ENCODE measurements at regions not wholly inside any gene's neighbourhood (a gene's known extent, or its start where the extent isn't known, plus 50 kb on each side); places are given as distances from the start of the nearest gene placed in this dataset.

DNA sequence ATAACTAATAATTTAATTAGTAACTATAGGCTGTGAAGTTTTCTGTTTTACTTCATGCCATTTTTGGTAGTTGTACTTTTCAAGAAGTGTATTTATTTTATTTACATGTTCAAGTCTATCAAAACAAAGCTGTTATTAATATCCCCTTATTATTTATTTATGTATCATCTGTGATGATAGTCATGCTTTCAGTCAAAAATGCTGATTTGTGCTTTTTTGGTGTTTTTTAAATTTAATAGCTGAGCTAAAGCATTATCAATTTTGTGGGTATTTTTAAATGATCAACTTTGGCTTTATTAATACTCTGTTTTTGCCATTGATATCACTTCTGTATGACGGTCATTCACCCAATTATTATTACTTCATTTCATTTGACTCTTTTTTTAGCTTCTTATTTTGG lies 1229.2 kb upstream of the CADM2 start:
- DNase-seq, result no peak
- TF ChIP-seq GATA1 (IDR thresholded peaks at IDR 0.05; ENCODE audit: low read depth, low read length) (no peak), POLR2A (IDR thresholded peaks at IDR 0.05; ENCODE audit: low read length) (no peak)

DNA sequence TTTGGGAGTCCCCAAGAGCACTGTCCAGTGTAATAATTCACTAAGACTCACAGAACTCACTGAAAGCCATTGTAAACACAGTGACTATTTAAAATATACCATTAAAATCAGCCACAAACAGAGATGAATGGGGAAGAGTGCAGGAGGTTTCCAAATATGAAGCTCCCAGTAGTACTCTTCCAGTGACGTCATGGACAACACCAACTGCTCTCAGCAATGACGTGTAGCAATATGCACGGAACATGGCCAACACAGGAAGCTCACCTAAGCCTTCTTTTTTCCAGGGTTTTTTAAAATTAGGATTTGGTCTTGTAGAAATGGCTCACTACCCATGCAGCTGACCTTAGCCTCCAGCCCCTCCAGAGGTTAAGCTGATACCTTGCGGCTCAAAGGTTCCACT lies 1224.1 kb upstream of the CADM2 start:
- DNase-seq, result no peak
- TF ChIP-seq POLR2A (IDR thresholded peaks at IDR 0.05; ENCODE audit: low read length) (no peak), GATA1 (IDR thresholded peaks at IDR 0.05; ENCODE audit: low read depth, low read length) (no peak)

DNA sequence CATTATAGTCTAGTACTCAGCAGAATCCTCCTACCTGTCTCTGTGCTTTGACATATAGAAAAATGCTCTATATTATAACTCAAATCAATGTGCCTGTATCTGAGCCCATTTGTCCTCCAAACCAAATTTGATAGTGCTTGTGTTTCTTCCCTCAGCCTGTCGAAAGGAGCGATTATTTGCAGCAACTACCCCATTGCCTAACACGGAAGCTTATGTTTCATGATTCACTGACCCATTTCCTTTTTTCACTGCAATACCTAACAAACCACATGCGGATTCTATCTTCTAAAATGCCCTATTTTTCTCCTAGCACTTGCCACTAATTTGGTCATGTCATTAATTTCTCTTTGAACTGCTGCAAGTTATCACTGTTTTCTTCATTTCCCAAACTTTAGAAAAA lies 1220.6 kb upstream of the CADM2 start:
- no peak for TF ChIP-seq GATA1 (IDR thresholded peaks at IDR 0.05; ENCODE audit: low read depth, low read length)
- TF ChIP-seq POLR2A (IDR thresholded peaks at IDR 0.05; ENCODE audit: low read length), result no peak
- DNase-seq, result no peak

DNA sequence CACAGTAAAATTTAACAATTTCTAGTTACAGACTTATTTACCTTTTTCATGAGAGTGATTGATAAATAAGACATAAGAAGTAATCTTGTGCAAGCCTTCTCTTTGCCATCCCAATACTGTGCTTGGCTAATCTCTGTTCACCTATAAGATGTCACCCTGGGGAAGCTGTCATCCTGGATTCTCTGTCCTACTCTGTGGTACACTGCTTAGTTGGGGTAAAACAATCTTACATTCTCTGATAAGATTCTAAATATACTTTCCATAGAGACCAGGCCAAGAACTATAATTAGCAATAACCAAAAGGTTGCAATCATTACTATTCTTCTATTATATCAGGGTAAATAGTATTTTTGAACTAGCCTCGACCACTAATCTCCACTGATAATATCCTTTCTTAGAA lies 1218.3 kb upstream of the CADM2 start:
- no peak for TF ChIP-seq POLR2A (IDR thresholded peaks at IDR 0.05; ENCODE audit: low read length)
- TF ChIP-seq GATA1 (IDR thresholded peaks at IDR 0.05; ENCODE audit: low read depth, low read length), result no peak
- DNase-seq, result no peak

DNA sequence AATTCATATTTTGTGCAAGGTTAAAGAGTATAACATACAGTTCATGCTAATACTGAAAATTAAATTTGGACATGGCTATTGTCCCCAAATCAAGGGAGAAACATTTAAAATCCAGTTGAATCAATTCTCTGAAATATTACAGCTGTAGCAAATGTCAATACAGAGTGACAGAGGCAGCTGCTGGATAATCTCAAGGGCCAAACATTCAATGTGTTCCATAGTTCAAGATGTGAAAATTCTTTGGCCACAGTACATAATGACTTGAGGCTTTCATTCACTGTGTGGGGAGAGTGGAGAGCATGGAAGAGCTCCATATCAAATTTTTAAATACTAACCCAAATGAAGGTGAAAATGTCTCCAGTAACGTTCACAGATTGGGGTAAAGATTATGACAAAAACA lies 1192.8 kb upstream of the CADM2 start:
- TF ChIP-seq GATA1 (IDR thresholded peaks at IDR 0.05; ENCODE audit: low read depth, low read length) (no peak), POLR2A (IDR thresholded peaks at IDR 0.05; ENCODE audit: low read length) (no peak)
- DNase-seq, result no peak

DNA sequence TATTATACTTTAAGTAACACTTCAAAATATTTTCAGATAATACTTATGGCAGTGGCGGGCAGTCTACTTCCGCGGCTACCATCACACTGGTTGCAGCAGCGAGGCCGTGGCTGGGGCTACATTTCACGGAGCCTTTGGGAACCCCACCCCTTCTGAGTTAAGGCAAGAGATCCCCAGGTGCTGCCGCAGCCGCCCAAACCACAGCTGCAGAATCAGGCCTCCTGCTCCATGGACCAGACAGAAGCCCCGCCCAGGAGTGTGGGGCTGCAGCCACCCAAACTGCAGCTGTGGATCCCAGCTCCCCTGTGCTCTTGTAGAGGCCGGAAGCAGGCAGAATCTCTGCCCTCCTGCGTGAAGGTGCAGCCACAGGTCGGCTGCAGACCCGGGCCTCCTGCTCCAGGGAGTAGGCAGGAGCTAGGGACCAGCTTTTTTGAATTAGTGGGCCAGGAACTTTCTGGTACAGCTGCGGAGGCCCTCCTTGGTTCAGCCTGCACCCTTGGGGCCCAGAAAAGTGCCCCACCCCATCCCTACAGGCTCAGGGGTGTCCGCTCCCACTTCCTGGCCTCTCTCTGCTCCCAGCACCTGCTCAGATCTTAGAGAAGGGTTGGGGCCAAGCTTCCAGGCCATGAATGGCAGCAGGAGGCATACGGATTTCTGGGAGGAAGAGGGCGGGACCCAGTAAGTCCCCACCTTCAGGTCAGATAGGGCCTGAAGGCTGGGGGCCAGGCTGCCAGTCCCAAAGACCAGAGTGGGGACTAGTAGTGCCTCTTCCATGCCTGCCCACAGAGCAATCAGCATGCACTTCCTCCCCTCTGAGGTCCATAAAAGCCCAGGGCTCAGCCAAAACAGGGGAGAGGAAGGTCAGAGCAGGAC lies 1188.8 kb upstream of the CADM2 start:
- DNase-seq, result no peak

DNA sequence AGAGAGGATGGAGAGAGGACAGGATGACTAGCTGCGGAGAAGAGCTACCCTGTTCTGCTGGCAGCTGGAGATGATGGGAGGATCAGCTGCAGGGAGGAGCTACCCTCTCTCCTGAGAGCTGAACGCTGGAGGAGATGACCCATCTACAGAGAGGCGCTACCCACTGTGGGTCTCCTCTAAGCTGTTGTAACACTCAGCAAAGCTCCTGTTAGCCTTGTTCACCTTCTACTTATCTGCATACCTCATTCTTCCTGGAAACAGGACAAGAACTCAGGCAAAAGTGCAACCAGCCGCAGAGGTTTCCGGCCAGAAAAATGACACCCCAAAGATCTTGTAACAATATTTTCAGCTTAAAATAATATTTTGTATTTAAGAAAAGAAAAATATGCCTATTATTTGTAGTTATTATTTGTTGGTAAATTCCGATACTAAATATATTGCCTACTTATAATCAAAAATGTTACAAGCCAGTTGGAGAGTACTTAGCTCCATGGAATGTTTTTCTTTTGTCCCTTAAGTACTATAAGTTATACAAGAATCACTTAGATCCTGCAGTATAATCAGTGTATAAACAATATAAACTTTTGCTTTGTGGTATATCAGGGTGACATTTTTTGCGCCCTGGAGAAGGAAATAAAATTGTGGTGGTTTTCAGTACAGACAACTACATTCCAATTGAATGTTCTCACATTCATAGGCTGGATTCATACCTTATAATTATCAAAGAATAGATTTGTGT lies 1188.0 kb upstream of the CADM2 start:
- DNase-seq, result no peak
- TF ChIP-seq POLR2A (IDR thresholded peaks at IDR 0.05; ENCODE audit: low read length), result no peak

More for the DNA sequence above, 1188.8 kb upstream of the CADM2 start:
- TF ChIP-seq POLR2A (IDR thresholded peaks at IDR 0.05; ENCODE audit: low read length), result no peak
- TF ChIP-seq GATA1 (IDR thresholded peaks at IDR 0.05; ENCODE audit: low read depth, low read length), result no peak

DNA sequence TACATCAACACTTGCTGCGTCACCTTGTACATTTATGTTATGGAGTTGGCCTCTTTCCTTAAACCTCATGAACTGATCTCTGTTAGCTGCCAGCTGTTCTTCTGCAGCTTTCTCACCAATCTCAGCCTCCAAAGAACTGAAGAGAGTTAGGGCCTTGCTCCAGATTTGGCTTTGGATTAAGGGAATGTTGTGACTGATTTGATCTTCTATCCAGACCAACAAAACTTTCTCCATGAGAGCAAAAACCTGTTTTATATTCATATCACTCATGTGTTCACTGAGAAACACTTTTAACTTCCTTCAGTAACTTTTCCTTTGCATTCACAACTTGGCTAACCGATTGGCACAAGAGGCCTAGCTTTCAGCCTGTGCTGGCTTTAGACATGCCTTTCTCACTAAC lies 1156.0 kb upstream of the CADM2 start:
- no peak for DNase-seq
- no peak for TF ChIP-seq POLR2A (IDR thresholded peaks at IDR 0.05; ENCODE audit: low read length)
- TF ChIP-seq GATA1 (IDR thresholded peaks at IDR 0.05; ENCODE audit: low read depth, low read length), result no peak

DNA sequence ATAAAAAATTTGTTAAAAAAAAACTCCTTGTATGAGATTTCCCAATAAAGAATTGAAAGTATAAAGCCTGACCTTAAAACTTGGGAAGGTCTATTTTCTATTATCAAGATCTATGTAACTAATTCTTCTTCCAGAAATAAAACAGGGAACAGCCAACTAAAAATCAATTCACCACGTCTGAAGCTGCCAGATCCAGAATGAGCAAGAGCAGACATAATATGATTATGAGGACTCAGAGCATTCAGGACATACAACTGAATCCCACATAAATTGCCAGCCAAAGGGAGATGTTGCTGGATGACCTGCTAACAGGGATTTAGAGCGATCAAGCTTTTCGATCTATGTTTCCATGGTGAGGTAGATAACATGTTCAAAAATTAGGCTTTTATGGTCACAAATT lies 1151.3 kb upstream of the CADM2 start:
- DNase-seq, result no peak
- TF ChIP-seq GATA1 (IDR thresholded peaks at IDR 0.05; ENCODE audit: low read depth, low read length) (no peak), POLR2A (IDR thresholded peaks at IDR 0.05; ENCODE audit: low read length) (no peak)

DNA sequence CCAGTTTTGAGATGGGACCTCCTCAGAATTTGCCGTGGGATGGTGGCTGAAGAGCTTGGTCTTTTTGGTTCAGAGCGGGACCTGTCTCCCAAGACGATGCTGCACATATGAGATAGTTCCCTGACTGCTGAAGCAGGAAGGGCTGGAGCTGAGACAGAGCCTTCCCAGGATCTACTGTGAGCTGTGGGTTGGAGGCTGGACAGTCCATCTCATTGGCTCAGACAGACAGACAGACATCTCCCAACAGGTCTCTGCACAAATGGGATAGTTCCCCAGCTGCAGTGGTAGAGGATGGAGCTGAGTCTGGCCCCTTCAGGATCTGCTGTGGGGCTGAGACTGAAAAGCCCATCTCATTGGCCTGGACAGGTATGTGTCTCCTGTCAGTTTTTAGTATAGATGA lies 1145.6 kb upstream of the CADM2 start:
- no peak for DNase-seq
- TF ChIP-seq GATA1 (IDR thresholded peaks at IDR 0.05; ENCODE audit: low read depth, low read length) (no peak), POLR2A (IDR thresholded peaks at IDR 0.05; ENCODE audit: low read length) (no peak)

DNA sequence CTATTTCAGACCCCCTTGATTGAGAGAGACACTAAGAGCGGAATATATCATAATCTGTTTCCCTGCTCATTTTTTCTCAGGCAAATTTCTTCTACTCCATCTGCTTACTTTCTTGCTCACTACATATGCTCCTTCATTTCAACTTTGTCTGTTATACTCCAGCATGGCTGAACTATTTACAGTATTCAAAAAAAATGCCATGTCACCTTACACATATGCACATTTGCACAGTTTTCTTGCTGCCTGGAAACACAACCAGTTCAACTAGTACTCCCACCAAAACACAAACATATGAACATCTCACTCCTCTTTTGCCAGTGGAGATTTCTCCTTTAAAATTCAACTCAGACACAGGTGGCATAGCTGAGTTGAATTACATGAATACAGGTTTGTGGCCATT lies 1142.1 kb upstream of the CADM2 start:
- no peak for DNase-seq
- no peak for TF ChIP-seq GATA1 (IDR thresholded peaks at IDR 0.05; ENCODE audit: low read depth, low read length)
- TF ChIP-seq POLR2A (IDR thresholded peaks at IDR 0.05; ENCODE audit: low read length), result no peak

DNA sequence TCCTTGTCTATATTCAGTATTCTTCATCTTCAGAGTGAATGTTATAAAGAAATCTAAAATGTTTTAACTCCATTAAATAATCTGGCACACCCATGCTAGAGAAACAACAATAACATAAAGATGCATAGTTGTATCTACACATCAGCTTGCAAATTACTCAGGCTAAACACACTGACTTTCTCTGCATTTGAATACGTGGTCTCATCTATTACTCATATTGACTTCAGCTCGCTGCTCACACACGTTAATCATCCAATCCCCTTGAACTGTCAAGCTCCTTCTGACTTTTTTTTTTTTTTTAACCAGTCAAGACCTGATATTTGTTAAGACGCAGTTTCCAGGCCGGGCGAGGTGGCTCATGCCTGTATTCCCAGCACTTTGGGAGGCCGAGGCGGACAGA lies 1137.3 kb upstream of the CADM2 start:
- DNase-seq, result no peak
- no peak for TF ChIP-seq GATA1 (IDR thresholded peaks at IDR 0.05; ENCODE audit: low read depth, low read length)

DNA sequence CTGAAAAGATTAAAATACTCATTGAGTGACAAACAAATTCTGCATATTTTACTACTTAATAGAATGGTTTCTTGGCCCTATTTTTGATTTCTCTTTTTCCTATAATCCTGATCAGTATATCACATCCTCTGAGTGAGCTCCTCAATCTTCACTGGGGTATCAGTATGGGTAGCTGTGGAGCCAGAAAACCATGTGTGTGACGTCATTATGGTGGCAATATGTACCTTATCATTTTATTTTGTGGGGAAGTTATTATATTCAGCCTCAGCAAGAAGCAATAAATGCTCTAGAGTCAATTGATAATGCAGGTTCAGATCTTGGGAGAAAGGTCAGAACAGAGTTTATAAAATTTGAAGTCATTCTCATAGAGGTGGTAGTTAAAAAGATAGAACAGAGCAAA lies 1135.7 kb upstream of the CADM2 start:
- no peak for DNase-seq
- TF ChIP-seq POLR2A (IDR thresholded peaks at IDR 0.05; ENCODE audit: low read length), result no peak
- no peak for TF ChIP-seq GATA1 (IDR thresholded peaks at IDR 0.05; ENCODE audit: low read depth, low read length)

DNA sequence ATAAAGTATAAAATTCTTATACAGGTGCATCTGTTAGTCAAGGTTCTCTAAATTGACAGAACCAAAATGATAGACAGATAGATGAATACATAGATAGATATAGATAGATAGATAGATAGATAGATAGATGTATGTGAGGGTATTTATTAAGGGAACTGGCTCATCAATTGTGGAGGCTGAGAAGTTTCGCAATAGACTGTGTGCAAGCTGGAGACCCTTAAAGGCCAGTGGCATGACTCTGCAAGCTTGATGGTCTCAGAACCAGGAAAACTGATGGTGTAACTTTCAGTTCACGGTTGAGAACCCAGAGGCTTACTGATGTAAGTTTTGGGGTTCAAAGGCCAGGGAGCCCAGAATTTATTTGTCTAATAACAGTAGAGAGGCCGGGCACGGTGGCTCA lies 1123.7 kb upstream of the CADM2 start:
- DNase-seq, result no peak
- no peak for TF ChIP-seq GATA1 (IDR thresholded peaks at IDR 0.05; ENCODE audit: low read depth, low read length)

DNA sequence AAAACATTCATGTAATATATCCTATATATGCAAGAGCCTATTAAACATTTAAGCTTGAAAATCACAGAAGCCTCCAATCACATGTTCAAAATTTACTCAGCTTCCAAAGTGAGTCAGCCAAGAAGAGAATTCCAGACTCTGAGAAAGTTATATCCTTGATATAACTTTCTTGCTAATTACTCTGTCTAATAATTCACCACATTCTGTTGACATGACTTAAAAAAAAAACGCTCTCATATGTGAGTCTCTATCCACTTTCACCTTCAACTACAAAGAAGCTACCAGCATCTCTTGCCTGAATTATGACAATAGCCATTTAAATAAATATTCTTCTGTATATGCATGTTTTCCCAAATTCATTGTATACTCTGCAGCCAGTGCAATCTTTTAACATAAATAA lies 1116.3 kb upstream of the CADM2 start:
- TF ChIP-seq POLR2A (IDR thresholded peaks at IDR 0.05; ENCODE audit: low read length) (no peak), GATA1 (IDR thresholded peaks at IDR 0.05; ENCODE audit: low read depth, low read length) (no peak)
- no peak for DNase-seq
